Ovary (tissue), 3 donors: ENCODE measurements at regions not wholly inside any gene's neighbourhood (a gene's known extent, or its start where the extent isn't known, plus 50 kb on each side); places are given as distances from the start of the nearest gene placed in this dataset.

ENCODE experiments used
- EP300 ChIP-seq: sonication (generic); formaldehyde crosslinking; IDR thresholded peaks from one replicate; pipeline ENCODE4 v1.6.1; 2017; ENCODE audit warnings: antibody characterized with exemption
- POLR2A ChIP-seq: fragments of 450-650 bp; IDR thresholded peaks from one replicate; pipeline ENCODE4 v1.6.1; 2017; ENCODE audit warnings: antibody characterized with exemption, mild to moderate bottlenecking, moderate library complexity
- TF ChIP-seq, protein P1 (sequence below), 3 donors: fragments of 450-650 bp in 2 of 3; fragments of 200-600 bp in 1 of 3; IDR thresholded peaks; one replicate each; pipeline versions ENCODE4 v1.5.1 to v1.8.0; 2016 to 2022; ENCODE audit warnings: antibody characterized with exemption in 3 of 3, mild to moderate bottlenecking in 1 of 3
- donor health status: DM: no; HTN: no; CAD: no.

DNA sequence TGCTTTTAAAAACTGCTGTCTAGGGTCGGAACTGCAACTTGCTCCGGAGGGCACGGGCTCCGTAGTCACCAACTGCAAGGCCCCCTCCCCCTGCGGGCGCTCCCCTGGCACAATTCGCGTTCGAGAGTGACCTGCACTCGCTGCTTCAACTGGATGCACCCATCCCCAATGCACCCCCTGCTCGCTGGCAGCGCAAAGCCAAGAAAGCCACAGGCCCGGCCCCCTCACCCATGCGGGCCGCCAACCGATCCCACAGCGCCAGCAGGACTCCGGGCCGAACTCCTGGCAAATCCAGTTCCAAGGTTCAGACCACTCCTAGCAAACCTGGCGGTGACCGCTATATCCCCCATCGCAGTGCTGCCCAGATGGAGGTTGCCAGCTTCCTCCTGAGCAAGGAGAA is 64.2 kb upstream of the GAS1 start:
- TF ChIP-seq, protein P1, sequence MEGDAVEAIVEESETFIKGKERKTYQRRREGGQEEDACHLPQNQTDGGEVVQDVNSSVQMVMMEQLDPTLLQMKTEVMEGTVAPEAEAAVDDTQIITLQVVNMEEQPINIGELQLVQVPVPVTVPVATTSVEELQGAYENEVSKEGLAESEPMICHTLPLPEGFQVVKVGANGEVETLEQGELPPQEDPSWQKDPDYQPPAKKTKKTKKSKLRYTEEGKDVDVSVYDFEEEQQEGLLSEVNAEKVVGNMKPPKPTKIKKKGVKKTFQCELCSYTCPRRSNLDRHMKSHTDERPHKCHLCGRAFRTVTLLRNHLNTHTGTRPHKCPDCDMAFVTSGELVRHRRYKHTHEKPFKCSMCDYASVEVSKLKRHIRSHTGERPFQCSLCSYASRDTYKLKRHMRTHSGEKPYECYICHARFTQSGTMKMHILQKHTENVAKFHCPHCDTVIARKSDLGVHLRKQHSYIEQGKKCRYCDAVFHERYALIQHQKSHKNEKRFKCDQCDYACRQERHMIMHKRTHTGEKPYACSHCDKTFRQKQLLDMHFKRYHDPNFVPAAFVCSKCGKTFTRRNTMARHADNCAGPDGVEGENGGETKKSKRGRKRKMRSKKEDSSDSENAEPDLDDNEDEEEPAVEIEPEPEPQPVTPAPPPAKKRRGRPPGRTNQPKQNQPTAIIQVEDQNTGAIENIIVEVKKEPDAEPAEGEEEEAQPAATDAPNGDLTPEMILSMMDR (IDR thresholded peaks at IDR 0.05) = no peak
- TF ChIP-seq POLR2A = no peak
- no peak for TF ChIP-seq EP300
